ENCODE measurements at regions not wholly inside any gene's neighbourhood (a gene's known extent, or its start where the extent isn't known, plus 50 kb on each side); places are given as distances from the start of the nearest gene placed in this dataset.

GRCh38 chr7:42987648-42988214 lies 55.6 kb downstream of the MRPL32 start:
- Histone ChIP-seq H3K4me3 (ENCODE audit: insufficient read length, low read depth) (no peak overlapping the region), H3K9me3 (ENCODE audit: insufficient read depth, low read length) (peaks cover 17% of the 10 kb centered on the region), H3K9ac (ENCODE audit: insufficient read length, low read depth) (no peak overlapping the region), H3K4me1 (ENCODE audit: insufficient read depth, insufficient read length) (no peaks in the 10 kb centered on the region), H3K27me3 (ENCODE audit: insufficient read depth, insufficient read length) (no peaks in the 10 kb centered on the region), H3K36me3 (ENCODE audit: insufficient read depth, insufficient read length, low read length) (no peaks in the 10 kb centered on the region)
- DNase-seq (ENCODE audit: low read depth, low spot score) = no peak
- TF ChIP-seq YY1 (IDR thresholded peaks at IDR 0.05; ENCODE audit: insufficient read depth, insufficient read length) = no peak
- TF ChIP-seq SUZ12 (IDR thresholded peaks at IDR 0.05; ENCODE audit: extremely low read depth, insufficient read depth, insufficient read length) = no peak
- TF ChIP-seq ZNF274 (IDR thresholded peaks at IDR 0.05; ENCODE audit: low read depth, low read length) = no peak

GRCh38 chr7:42991024-42991423 lies 58.8 kb downstream of the MRPL32 start:
- Histone ChIP-seq H3K9ac (ENCODE audit: insufficient read length, low read depth) (no peak overlapping the region), H3K9me3 (ENCODE audit: insufficient read depth, low read length) (no peaks in the 10 kb centered on the region), H3K4me3 (ENCODE audit: insufficient read length, low read depth) (no peak overlapping the region), H3K36me3 (ENCODE audit: insufficient read depth, insufficient read length, low read length) (no peaks in the 10 kb centered on the region), H3K4me1 (ENCODE audit: insufficient read depth, insufficient read length) (no peaks in the 10 kb centered on the region), H3K27me3 (ENCODE audit: insufficient read depth, insufficient read length) (no peaks in the 10 kb centered on the region)
- DNase-seq (ENCODE audit: low read depth, low spot score) = no peak
- no peak for TF ChIP-seq SUZ12 (IDR thresholded peaks at IDR 0.05; ENCODE audit: extremely low read depth, insufficient read depth, insufficient read length)
- no peak for TF ChIP-seq ZNF274 (IDR thresholded peaks at IDR 0.05; ENCODE audit: low read depth, low read length)
- TF ChIP-seq YY1 (IDR thresholded peaks at IDR 0.05; ENCODE audit: insufficient read depth, insufficient read length) = no peak

- DNase-seq (ENCODE audit: low read depth, low spot score) = no peak
- Histone ChIP-seq H3K4me1 (ENCODE audit: insufficient read depth, insufficient read length) (no peaks in the 10 kb centered on the region), H3K9ac (ENCODE audit: insufficient read length, low read depth) (no peak overlapping the region), H3K9me3 (ENCODE audit: insufficient read depth, low read length) (no peaks in the 10 kb centered on the region), H3K27me3 (ENCODE audit: insufficient read depth, insufficient read length) (no peaks in the 10 kb centered on the region), H3K4me3 (ENCODE audit: insufficient read length, low read depth) (no peak overlapping the region), H3K36me3 (ENCODE audit: insufficient read depth, insufficient read length, low read length) (no peaks in the 10 kb centered on the region)
- no peak for TF ChIP-seq ZNF274 (IDR thresholded peaks at IDR 0.05; ENCODE audit: low read depth, low read length)
- TF ChIP-seq SUZ12 (IDR thresholded peaks at IDR 0.05; ENCODE audit: extremely low read depth, insufficient read depth, insufficient read length) = no peak
- no peak for TF ChIP-seq YY1 (IDR thresholded peaks at IDR 0.05; ENCODE audit: insufficient read depth, insufficient read length)
These were observed 59.9 kb downstream of the MRPL32 start for GRCh38 chr7:42991913-42992591.

- Histone ChIP-seq H3K9me3 (ENCODE audit: insufficient read depth, low read length) (no peaks in the 10 kb centered on the region), H3K36me3 (ENCODE audit: insufficient read depth, insufficient read length, low read length) (no peaks in the 10 kb centered on the region), H3K9ac (ENCODE audit: insufficient read length, low read depth) (no peak overlapping the region), H3K27me3 (ENCODE audit: insufficient read depth, insufficient read length) (no peaks in the 10 kb centered on the region), H3K4me1 (ENCODE audit: insufficient read depth, insufficient read length) (no peaks in the 10 kb centered on the region), H3K4me3 (ENCODE audit: insufficient read length, low read depth) (no peak overlapping the region)
- TF ChIP-seq ZNF274 (IDR thresholded peaks at IDR 0.05; ENCODE audit: low read depth, low read length) (no peak), YY1 (IDR thresholded peaks at IDR 0.05; ENCODE audit: insufficient read depth, insufficient read length) (no peak), SUZ12 (IDR thresholded peaks at IDR 0.05; ENCODE audit: extremely low read depth, insufficient read depth, insufficient read length) (no peak)
- no peak for DNase-seq (ENCODE audit: low read depth, low spot score)
These were observed 60.9 kb downstream of the MRPL32 start for GRCh38 chr7:42993038-42993437.

- no peaks in the 10 kb centered on the region for H3K4me1 ChIP-seq (ENCODE audit: insufficient read depth, insufficient read length)
- H3K4me3 ChIP-seq (ENCODE audit: insufficient read length, low read depth) = no peak overlapping the region
- H3K36me3 ChIP-seq (ENCODE audit: insufficient read depth, insufficient read length, low read length) = no peaks in the 10 kb centered on the region
- no peaks in the 10 kb centered on the region for H3K9me3 ChIP-seq (ENCODE audit: insufficient read depth, low read length)
- no peak overlapping the region for H3K9ac ChIP-seq (ENCODE audit: insufficient read length, low read depth)
- DNase-seq (ENCODE audit: low read depth, low spot score) = no peak
- TF ChIP-seq ZNF274 (IDR thresholded peaks at IDR 0.05; ENCODE audit: low read depth, low read length) = no peak
- no peak for TF ChIP-seq YY1 (IDR thresholded peaks at IDR 0.05; ENCODE audit: insufficient read depth, insufficient read length)
- no peak for TF ChIP-seq SUZ12 (IDR thresholded peaks at IDR 0.05; ENCODE audit: extremely low read depth, insufficient read depth, insufficient read length)
- H3K27me3 ChIP-seq (ENCODE audit: insufficient read depth, insufficient read length) = no peaks in the 10 kb centered on the region
These were observed 61.9 kb downstream of the MRPL32 start for GRCh38 chr7:42994096-42994495.

GRCh38 chr7:42997611-42998010 lies 65.4 kb downstream of the MRPL32 start:
- Histone ChIP-seq H3K9me3 (ENCODE audit: insufficient read depth, low read length) (no peaks in the 10 kb centered on the region), H3K4me1 (ENCODE audit: insufficient read depth, insufficient read length) (no peaks in the 10 kb centered on the region), H3K4me3 (ENCODE audit: insufficient read length, low read depth) (no peak overlapping the region), H3K9ac (ENCODE audit: insufficient read length, low read depth) (no peak overlapping the region), H3K27me3 (ENCODE audit: insufficient read depth, insufficient read length) (no peaks in the 10 kb centered on the region), H3K36me3 (ENCODE audit: insufficient read depth, insufficient read length, low read length) (no peaks in the 10 kb centered on the region)
- no peak for DNase-seq (ENCODE audit: low read depth, low spot score)
- TF ChIP-seq ZNF274 (IDR thresholded peaks at IDR 0.05; ENCODE audit: low read depth, low read length) (no peak), YY1 (IDR thresholded peaks at IDR 0.05; ENCODE audit: insufficient read depth, insufficient read length) (no peak), SUZ12 (IDR thresholded peaks at IDR 0.05; ENCODE audit: extremely low read depth, insufficient read depth, insufficient read length) (no peak)

- Histone ChIP-seq H3K9me3 (ENCODE audit: insufficient read depth, low read length) (no peaks in the 10 kb centered on the region; the same call in 1 of the 2 replicates), H3K4me3 (ENCODE audit: insufficient read length, low read depth) (no peak overlapping the region), H3K4me1 (ENCODE audit: insufficient read depth, insufficient read length) (no peaks in the 10 kb centered on the region), H3K9ac (ENCODE audit: insufficient read length, low read depth) (no peak overlapping the region), H3K27me3 (ENCODE audit: insufficient read depth, insufficient read length) (no peaks in the 10 kb centered on the region), H3K36me3 (ENCODE audit: insufficient read depth, insufficient read length, low read length) (no peaks in the 10 kb centered on the region)
- no peak for DNase-seq (ENCODE audit: low read depth, low spot score)
- TF ChIP-seq YY1 (IDR thresholded peaks at IDR 0.05; ENCODE audit: insufficient read depth, insufficient read length) (no peak), SUZ12 (IDR thresholded peaks at IDR 0.05; ENCODE audit: extremely low read depth, insufficient read depth, insufficient read length) (no peak), ZNF274 (IDR thresholded peaks at IDR 0.05; ENCODE audit: low read depth, low read length) (no peak)
These were observed 71.9 kb downstream of the MRPL32 start for GRCh38 chr7:43004082-43004481.
